ENCODE measurements at regions not wholly inside any gene's neighbourhood (a gene's known extent, or its start where the extent isn't known, plus 50 kb on each side); places are given as distances from the start of the nearest gene placed in this dataset.
"Not testable (repeated sequence)": the region's sequence is repeated elsewhere in the genome, so short reads cannot be mapped to it uniquely, and the experiment has no call there.

- DNase-seq; ATAC-seq (ENCODE audit: poor library complexity); intact Hi-C loops (cut with DNase I): not testable (repeated sequence)
These were observed 72.4 kb downstream of the HNRNPD start for GRCh38 chr4:82301390-82301789.

GRCh38 chr4:82293304-82293703 is 80.5 kb downstream of the HNRNPD start:
- intact Hi-C loops (cut with DNase I) = no loop called here
- no peak for ATAC-seq (ENCODE audit: poor library complexity)
- no peak for DNase-seq

DNA sequence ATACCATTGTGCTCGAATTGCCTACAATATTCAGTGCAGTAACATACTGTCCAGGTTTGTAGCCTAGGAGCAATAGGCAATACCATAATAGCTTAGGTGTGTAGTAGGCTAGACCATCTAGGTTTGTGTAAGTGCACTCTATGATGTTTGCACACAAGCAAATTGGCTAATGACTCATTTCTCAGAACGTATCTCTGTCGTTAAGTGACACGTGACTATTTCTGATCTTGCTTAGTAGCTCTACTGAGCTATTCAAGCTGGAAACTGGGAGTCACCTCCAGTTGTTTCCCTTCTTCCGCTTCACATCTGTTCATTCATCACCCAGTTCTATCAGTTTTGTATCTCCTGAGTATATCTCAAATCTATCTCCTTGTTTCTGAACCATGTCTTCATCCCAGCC is 86.1 kb downstream of the HNRNPD start:
- ATAC-seq (ENCODE audit: poor library complexity) = no peak

GRCh38 chr4:82284858-82285805 is 88.7 kb downstream of the HNRNPD start:
- ATAC-seq (ENCODE audit: poor library complexity) (peak; percentile 99), DNase-seq (peak; percentile 99)
- intact Hi-C loops (cut with DNase I) = loop anchor here (10.0 kb wide), 2 partner anchors 70 to 150 kb away; partner anchors contain the start of genes ENOPH1 and HNRNPDL

More for the DNA sequence above, 86.1 kb downstream of the HNRNPD start:
- no peak for DNase-seq
- intact Hi-C loops (cut with DNase I) = loop anchor here (10.0 kb wide), 2 partner anchors 67 to 147 kb away; partner anchors contain the start of genes ENOPH1 and HNRNPDL

GRCh38 chr4:82284475-82284857 is 89.3 kb downstream of the HNRNPD start:
- DNase-seq = no peak
- no peak for ATAC-seq (ENCODE audit: poor library complexity)
- intact Hi-C loops (cut with DNase I) = loop anchor here (10.0 kb wide), 2 partner anchors 70 to 150 kb away; partner anchors contain the start of genes ENOPH1 and HNRNPDL

DNA sequence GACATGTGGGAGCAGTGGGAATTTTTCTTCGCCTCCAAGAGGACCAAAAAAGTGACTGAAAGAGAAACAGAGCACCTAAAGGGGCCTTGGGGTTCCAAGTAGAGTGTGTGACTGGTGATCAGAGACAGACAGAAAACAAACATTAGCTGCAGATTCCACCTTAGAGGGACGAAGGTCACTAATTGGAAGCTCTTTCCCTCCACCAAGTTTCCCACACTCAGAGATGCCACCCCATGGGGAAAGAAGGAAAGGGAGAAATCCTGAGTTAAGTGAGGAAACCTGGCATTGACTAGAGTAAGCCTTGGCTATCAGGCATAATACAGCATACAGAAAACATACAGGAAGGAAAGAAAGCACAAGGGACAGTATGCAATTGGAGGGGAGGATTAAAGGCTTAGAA is 90.9 kb downstream of the HNRNPD start:
- DNase-seq (no peak), ATAC-seq (ENCODE audit: poor library complexity) (no peak)
- intact Hi-C loops (cut with DNase I) = loop anchor here (10.0 kb wide), 2 partner anchors 72 to 152 kb away; partner anchors contain the start of genes ENOPH1 and HNRNPDL

GRCh38 chr4:82279550-82279949 is 94.2 kb downstream of the HNRNPD start:
- intact Hi-C loops (cut with DNase I); DNase-seq; ATAC-seq (ENCODE audit: poor library complexity): not testable (repeated sequence)

GRCh38 chr4:82276332-82276640 is 97.5 kb downstream of the HNRNPD start:
- intact Hi-C loops (cut with DNase I) = no loop called here
- ATAC-seq (ENCODE audit: poor library complexity) = no peak

GRCh38 chr4:82275431-82276331 is 98.1 kb downstream of the HNRNPD start:
- DNase-seq (no peak), ATAC-seq (ENCODE audit: poor library complexity) (no peak)
- intact Hi-C loops (cut with DNase I) = no loop called here

More at GRCh38 chr4:82276332-82276640, 97.5 kb downstream of the HNRNPD start:
- no peak for DNase-seq

DNA sequence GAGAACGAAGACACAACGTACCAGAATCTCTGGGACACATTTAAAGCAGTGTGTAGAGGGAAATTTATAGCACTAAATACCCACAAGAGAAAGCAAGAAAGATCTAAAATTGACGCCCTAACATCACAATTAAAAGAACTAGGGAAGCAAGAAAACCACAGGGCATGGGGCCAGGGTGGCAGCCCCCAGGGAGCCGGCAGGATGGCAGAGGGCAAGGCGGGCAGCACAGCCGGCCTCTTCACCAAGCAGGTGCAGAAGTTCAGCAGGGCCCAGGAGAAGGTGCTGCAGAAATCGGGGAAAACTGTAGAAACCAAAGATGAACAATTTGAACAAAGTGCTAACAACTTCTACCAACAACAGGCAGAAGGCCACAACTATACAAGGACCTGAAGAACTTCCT is 99.1 kb downstream of the HNRNPD start:
- DNase-seq; ATAC-seq (ENCODE audit: poor library complexity); intact Hi-C loops (cut with DNase I): not testable (repeated sequence)

DNA sequence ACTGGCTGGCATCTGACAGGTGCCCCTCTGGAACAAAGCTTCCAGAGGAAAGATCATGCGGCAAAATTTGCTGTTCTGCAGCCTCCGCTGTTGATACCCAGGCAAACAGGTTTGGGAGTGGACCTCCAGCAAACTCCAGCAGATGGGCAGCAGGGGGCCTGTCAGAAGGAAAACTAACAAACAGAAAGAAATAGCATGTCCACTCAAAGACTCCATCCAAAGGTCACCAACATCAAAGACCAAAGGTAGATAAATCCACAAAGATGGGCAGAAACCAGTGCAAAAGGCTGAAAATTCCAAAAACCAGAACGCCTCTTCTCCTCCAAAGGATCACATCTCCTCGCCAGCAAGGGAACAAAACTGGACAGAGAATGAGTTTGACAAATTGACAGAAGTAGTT is 101.3 kb downstream of the HNRNPD start:
- DNase-seq; ATAC-seq (ENCODE audit: poor library complexity); intact Hi-C loops (cut with DNase I): not testable (repeated sequence)

DNA sequence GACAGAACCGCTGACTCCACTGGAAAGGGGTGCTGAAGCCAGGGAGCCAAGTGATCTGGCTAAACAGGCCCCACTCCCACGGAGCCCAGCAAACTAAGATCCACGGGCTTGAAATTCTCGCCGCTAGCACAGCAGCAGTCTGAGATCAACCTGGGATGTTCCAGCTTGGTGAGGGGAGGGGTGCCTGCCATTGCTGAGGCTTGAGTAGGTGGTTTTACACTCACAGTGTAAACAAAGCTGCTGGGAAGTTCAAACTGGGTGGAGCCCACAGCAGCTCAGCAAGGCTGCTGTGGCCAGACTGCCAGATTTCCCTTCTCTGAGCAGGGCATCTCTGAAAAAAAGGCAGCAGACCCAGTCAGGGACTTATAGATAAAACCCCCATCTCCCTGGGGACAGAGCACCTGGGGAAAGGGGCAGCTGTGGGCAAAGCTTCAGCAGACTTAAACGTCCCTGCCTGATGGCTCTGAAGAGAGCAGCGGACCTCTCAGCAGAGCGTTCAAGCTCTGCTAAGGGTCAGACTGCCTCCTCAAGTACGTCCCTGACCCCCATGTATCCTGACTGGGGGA is 101.8 kb downstream of the HNRNPD start:
- DNase-seq; intact Hi-C loops (cut with DNase I): not testable (repeated sequence)

DNA sequence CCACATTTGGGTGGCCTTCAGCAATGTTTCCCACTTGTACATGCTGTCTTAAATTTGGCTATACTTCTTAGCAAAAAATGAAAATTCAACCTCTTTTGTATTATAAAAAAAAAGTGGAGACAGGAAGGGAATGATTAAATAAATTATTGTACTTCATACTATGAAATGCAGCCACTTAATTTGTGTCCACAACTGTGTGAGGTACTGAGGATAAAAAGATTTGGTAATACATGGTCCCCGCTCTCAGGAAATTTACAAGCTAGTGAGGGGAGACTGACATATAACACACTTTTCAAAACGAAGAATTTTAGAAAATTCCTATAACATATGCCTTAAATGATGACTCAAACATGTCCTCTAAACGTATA is 105.0 kb downstream of the HNRNPD start:
- DNase-seq = no peak
- intact Hi-C loops (cut with DNase I) = loop anchor here (5.0 kb wide), 1 partner anchor 862 kb away; no protein-coding TSS in a partner anchor
- ATAC-seq (ENCODE audit: poor library complexity) = no peak

More for the DNA sequence above, 101.8 kb downstream of the HNRNPD start:
- ATAC-seq (ENCODE audit: poor library complexity) = not testable (repeated sequence)

GRCh38 chr4:82268050-82268825 is 105.6 kb downstream of the HNRNPD start:
- peak; percentile 96 for ATAC-seq (ENCODE audit: poor library complexity)
- DNase-seq = peak; percentile 48
- intact Hi-C loops (cut with DNase I) = loop anchor here (5.0 kb wide), 1 partner anchor 861 kb away; no protein-coding TSS in a partner anchor

GRCh38 chr4:82267506-82267905 is 106.3 kb downstream of the HNRNPD start:
- DNase-seq (no peak), ATAC-seq (ENCODE audit: poor library complexity) (no peak)
- intact Hi-C loops (cut with DNase I) = loop anchor here (5.0 kb wide), 1 partner anchor 860 kb away; no protein-coding TSS in a partner anchor

- ATAC-seq (ENCODE audit: poor library complexity) (no peak), DNase-seq (no peak)
- intact Hi-C loops (cut with DNase I) = loop anchor here (5.0 kb wide), 1 partner anchor 859 kb away; no protein-coding TSS in a partner anchor
These were observed 107.4 kb downstream of the HNRNPD start for GRCh38 chr4:82266345-82266744.

- intact Hi-C loops (cut with DNase I) = no loop called here
- DNase-seq (no peak), ATAC-seq (ENCODE audit: poor library complexity) (no peak)
These were observed 112.7 kb downstream of the HNRNPD start for GRCh38 chr4:82261084-82261483.

DNA sequence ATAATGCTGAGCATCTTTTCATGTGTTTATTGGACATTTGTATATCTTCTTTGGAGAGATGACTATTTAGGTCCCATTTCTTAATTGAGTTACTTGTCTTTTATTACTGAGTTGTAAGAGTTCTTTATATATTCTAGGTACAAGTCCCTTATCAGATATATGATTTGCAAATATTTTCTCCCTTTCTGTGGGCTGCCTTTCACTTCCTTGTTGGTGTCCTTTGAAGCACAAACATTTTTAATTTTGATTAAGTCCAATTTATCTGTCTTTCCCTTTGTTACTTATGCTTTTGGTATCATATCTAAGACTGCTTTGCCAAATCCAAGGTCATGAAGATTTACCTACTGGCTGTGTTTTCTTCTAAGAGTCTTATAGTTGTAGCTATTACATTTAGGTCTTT is 113.2 kb downstream of the HNRNPD start:
- intact Hi-C loops (cut with DNase I) = no loop called here
- ATAC-seq (ENCODE audit: poor library complexity) (no peak), DNase-seq (no peak)

Measured in Right ventricle myocardium superior (tissue), 1 donor.